ENCODE measurements at regions not wholly inside any gene's neighbourhood (a gene's known extent, or its start where the extent isn't known, plus 50 kb on each side); places are given as distances from the start of the nearest gene placed in this dataset.

- no peak for DNase-seq (ENCODE audit: insufficient read length, low spot score)
- no peak for FAIRE-seq
These were observed 284.3 kb downstream of the EPM2A start for GRCh38 chr6:145451029-145451428.

- no peak for DNase-seq (ENCODE audit: insufficient read length, low spot score)
- FAIRE-seq: no peak
These were observed 281.9 kb downstream of the EPM2A start for GRCh38 chr6:145453376-145453775.

DNA sequence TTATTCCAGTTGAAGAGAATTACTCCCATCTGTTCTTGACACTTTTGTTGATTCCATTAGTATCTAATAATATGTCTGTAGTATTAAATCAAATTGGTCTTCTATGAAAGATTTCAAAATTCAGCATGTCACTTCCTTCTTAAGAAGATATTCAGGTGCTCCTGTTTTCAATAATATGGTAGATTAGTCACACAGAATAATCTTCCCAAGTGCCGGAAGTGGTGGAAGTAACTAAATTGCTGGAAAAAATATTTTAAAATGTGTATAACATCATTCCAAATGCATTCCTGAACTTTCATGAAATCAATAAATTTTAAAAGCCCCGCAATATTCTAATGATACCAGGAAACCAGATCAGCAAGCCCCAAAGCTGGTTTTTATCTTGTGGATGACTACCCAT, 281.3 kb downstream of the EPM2A start:
- DNase-seq (ENCODE audit: insufficient read length, low spot score): no peak
- FAIRE-seq: no peak

- DNase-seq (ENCODE audit: insufficient read length, low spot score) (no peak), FAIRE-seq (no peak)
These were observed 277.8 kb downstream of the EPM2A start for GRCh38 chr6:145457556-145457955.

DNA sequence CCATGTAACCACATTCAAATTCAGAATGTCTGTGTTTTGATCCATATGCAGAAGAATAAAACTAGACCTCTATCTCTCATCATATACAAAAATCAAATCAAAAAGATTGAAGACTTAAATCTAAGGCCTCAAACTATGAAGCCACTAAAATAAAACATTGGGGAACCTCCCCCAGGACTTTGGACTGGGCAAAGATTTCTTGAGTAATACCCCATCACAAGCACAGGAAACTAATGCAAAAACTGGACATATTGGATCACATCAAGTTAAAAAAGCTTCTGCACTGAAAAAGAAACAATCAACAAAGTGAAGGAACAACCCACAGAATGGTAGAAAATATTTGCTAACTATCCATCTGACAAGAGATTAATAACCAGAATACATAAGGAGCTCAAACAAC, 266.8 kb downstream of the EPM2A start:
- DNase-seq (ENCODE audit: insufficient read length, low spot score) (no peak), FAIRE-seq (no peak)

DNA sequence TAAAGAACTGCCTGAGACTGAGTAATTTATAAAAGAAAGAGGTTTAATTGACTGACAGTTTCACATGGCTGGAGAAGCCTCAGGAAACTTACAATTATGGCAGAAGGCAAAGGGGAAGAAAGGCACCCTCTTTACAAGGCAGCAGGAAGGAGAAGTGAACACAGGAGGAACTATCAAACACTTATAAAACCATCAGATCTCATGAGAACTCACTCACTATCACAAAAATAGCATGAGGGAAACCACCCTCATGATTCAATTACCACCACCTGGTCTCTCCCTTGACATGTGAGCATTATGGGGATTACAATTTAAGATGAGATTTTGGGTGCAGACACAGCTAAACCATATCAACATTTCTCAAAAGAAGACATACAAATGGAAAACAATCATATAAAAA, 266.3 kb downstream of the EPM2A start:
- DNase-seq (ENCODE audit: insufficient read length, low spot score): no peak
- no peak for FAIRE-seq

DNA sequence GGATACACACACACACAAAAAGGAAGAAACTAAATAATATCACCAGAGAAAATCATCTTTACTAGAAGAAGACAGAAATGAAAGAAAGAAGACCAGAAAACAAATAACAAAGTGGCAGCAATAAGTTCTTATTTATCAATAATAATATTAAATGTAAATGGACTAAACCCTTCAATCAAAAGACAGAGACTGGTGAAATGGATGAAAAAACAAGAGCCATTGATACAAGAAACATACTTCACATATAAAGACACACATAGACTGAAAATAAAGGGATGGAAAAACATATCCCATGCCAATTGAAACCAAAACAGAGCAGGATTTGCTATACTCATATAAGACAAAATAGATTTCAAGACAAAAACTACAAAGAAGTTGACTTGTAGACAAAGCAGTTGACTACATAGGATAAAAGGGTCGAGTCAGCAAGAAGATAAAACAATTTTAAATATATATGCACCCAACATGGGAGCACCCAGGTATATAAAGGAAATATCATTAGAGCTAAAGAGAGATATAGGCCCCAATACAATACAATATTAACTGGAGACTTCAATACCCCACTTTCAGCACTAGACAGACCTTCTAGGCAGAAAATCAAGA, 259.4 kb downstream of the EPM2A start:
- DNase-seq (ENCODE audit: insufficient read length, low spot score) (no peak), FAIRE-seq (no peak)

DNA sequence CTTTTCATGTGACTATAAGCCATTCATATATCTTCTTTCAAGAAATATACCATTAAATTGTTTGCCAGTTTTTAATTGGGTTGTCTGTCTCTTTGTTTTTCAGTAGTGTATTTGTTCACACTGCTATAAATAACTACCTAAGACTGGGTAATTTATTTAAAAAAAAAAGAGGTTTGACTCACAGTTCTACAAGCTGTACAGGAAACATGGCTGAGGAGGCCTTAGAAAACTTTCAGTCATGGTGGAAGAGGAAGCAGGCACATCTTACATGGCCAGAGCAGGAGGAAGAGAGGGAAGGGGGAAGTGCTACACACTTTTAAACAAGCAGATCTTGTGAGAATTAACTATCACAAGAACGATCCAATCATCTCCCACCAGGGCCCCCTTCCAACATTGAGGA, 255.3 kb downstream of the EPM2A start:
- FAIRE-seq (no peak), DNase-seq (ENCODE audit: insufficient read length, low spot score) (no peak)

DNA sequence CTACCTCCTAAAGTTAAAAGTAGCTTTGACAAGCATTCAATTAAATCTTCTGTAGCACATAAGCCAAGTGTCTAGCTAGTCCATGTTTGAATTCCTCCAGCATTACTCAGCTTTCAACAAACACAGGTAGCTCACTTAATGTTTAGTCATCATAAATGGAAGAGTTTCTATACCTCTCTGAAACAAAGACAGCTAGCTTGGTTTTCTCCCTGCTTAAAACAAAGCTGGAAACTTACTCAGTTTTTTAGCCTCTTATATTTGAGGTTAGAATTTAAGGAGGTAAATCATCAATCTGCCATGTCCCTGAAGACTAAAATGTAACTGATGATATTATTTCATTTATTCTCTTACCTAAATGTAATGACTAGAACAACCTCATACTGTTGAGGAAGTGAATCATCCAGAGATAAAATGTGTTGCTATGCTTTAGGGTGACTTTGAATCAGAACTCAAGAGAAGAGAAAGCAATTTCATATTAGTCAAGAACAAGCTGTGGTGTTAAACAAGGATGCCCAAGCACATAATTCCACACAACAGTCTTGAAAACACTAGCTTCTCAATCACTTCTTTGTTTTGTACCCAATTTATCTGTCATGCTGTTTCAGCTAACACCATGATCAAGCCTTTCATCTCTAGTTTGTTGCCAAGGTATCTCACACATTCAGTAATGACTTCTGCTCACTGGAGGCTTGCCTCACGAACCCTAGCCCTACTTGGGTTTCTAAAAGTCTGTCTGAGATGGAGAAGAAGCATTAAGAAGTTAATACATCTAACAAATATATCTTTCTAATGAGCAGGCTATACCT, 251.9 kb downstream of the EPM2A start:
- FAIRE-seq (no peak), DNase-seq (ENCODE audit: insufficient read length, low spot score) (no peak)

GRCh38 chr6:145485288-145485687, 250.0 kb downstream of the EPM2A start:
- no peak for FAIRE-seq
- DNase-seq (ENCODE audit: insufficient read length, low spot score): no peak

GRCh38 chr6:145486306-145486705, 249.0 kb downstream of the EPM2A start:
- FAIRE-seq (no peak), DNase-seq (ENCODE audit: insufficient read length, low spot score) (no peak)

GRCh38 chr6:145489583-145489982, 245.7 kb downstream of the EPM2A start:
- DNase-seq (ENCODE audit: insufficient read length, low spot score): no peak
- no peak for FAIRE-seq

DNA sequence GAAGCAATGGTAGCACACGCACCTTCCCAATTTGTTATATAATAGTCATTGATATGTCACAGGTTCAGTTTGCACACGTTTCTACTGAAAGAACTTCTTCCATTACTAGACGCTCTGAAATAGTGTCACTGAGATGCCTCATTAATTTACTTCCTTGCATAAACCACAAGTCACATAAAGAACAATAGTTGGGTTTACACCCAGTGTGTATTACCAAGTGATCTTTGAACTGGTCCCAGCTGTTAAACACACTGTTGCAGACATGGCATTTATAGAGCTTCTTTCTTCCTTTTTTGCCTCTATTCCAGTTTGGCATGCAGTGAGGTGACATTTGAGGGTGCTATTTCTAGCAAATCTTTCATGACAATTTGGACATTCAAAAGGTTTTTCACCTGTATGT, 245.3 kb downstream of the EPM2A start:
- no peak for DNase-seq (ENCODE audit: insufficient read length, low spot score)
- FAIRE-seq: no peak

- no peak for DNase-seq (ENCODE audit: insufficient read length, low spot score)
- FAIRE-seq: no peak
These were observed 244.2 kb downstream of the EPM2A start for GRCh38 chr6:145491126-145491525.

DNA sequence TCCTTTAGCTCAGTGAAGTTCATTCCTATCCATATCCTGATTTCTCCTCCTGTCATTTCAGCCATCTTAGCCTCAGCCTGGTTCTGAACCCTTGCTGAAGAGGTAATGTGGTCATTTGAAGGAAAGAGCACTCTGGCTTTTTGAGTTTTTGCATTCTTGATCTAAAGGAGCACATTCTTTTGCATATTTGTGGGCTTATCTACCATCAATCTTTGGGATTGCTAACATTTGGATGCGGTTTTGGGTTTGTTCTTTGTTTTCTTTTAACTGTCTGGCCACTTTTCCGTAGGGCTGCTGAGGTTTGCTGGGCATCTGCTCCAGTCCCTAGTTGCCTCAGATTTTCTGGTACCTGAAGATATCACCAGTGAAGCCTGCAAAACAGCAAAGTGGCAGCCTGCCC, 238.3 kb downstream of the EPM2A start:
- no peak for FAIRE-seq
- DNase-seq (ENCODE audit: insufficient read length, low spot score): no peak

DNA sequence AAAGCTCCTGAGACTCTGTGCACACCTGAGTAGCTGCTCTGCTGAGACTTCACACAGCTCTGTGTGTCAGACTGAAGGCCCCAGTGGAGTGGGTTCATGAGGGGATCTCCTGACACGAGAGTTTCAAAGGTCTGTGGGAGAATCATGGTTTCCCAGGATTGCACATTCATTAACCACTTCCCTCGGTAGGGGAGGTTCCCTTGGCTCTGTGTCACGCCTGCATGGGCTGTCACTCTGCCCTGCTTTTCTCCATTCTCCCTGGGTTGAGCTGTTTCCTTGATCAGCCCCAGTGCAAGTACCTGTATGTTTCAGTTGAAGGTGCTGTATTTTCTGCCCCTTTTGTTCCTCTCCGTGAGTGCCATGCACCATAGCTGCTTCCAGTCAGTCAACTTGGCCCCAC, 236.9 kb downstream of the EPM2A start:
- no peak for FAIRE-seq
- no peak for DNase-seq (ENCODE audit: insufficient read length, low spot score)

DNA sequence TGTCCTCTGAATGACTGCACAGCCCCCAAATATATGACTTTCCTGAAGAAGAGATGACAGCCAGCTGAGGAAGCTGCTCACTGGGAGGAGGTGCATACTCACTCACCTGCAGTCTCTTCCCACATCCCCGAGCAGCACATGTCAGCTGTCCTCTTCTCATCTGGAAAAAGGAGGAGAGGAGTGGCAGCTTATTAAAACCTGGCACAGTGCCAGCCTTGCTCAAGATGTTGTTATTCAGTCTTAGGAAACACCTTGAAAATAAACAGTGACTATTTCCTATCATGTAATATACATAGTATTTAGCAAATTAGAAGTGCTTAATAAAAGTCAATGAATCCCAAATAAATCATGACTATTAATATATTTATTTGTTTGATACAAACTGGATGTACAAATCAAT, 232.9 kb downstream of the EPM2A start:
- FAIRE-seq (no peak), DNase-seq (ENCODE audit: insufficient read length, low spot score) (no peak)

GRCh38 chr6:145506136-145506535, 229.2 kb downstream of the EPM2A start:
- no peak for DNase-seq (ENCODE audit: insufficient read length, low spot score)
- FAIRE-seq: no peak

DNA sequence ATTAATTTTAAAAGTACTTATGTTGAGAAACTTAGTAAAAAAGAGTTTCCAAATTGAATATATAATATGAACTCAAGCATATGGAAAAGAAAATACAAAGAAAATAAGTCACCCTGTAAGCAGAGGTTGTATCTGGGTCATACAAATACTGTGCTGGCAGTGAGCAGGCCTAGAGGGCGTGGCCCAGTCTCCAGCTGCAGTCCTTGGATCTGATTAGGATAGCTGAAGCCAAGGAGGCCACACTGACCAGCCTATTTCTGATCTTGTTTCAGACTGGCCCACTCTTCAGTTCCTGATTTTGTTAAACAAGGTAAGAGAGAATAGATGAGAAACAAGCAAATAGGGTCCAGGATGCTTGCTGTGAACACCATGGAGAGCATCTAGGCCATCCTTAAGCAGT, 228.8 kb downstream of the EPM2A start:
- DNase-seq (ENCODE audit: insufficient read length, low spot score) (no peak), FAIRE-seq (no peak)

GRCh38 chr6:145507239-145507638, 228.1 kb downstream of the EPM2A start:
- no peak for DNase-seq (ENCODE audit: insufficient read length, low spot score)
- FAIRE-seq: no peak

GRCh38 chr6:145508107-145508506, 227.2 kb downstream of the EPM2A start:
- no peak for FAIRE-seq
- DNase-seq (ENCODE audit: insufficient read length, low spot score): no peak

DNA sequence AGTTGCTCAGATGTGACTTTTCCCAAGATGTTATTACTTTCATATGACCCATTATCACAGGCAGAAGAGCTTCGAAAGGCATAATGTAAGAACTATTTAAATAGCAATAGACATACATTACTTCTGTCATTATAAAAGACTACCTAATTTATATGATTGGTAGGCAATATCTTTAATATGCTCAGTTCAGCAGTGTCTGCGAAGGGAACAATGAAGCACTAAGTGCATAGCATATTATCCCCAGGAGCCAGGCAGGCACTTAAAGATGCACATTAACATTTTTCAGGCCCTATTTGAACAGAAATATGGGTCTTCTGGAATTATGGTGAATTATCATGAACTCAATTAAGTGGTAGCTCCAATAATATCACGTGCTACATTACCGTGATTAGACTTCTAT, 217.8 kb downstream of the EPM2A start:
- DNase-seq (ENCODE audit: insufficient read length, low spot score): no peak
- no peak for FAIRE-seq

GRCh38 chr6:145525038-145525437, 210.3 kb downstream of the EPM2A start:
- no peak for DNase-seq (ENCODE audit: insufficient read length, low spot score)
- no peak for FAIRE-seq

Measured in HTR-8/SVneo (cell line).